CD14-positive monocyte (primary cell): ENCODE measurements at regions not wholly inside any gene's neighbourhood (a gene's known extent, or its start where the extent isn't known, plus 50 kb on each side); places are given as distances from the start of the nearest gene placed in this dataset.

ENCODE experiments used
- DNase-seq, 3 donors: peaks; one replicate each; pipeline ENCODE4 v3.0.0-alpha.2; 2011 to 2022
- H2AFZ ChIP-seq: 2 replicates; pipeline ENCODE4 v1.6.0; 2012; ENCODE audit warnings: mild to moderate bottlenecking, low read depth, low read length, inconsistent platforms; ENCODE audit not compliant: insufficient read depth, poor library complexity, severe bottlenecking
- H3K27ac ChIP-seq, 2 donors: 1 replicate in 1 of 2; 2 replicates in 1 of 2; pipeline ENCODE4 v1.5.1; 2012 to 2013; ENCODE audit warnings: low read length in 2 of 2, control low read depth in 1 of 2, inconsistent platforms in 1 of 2, low read depth in 1 of 2, mild to moderate bottlenecking in 1 of 2
- H3K27me3 ChIP-seq, 2 donors: one replicate each; pipeline versions ENCODE4 v1.6.0 to v1.6.1; 2011 to 2013; ENCODE audit warnings: low read length in 2 of 2; ENCODE audit not compliant: control insufficient read depth in 2 of 2, insufficient read depth in 2 of 2
- H3K36me3 ChIP-seq, 2 donors: replicated peaks in 1 of 2; 1 replicate in 1 of 2; 2 replicates in 1 of 2; pipeline versions ENCODE4 v1.5.1 to v1.6.1; 2012 to 2013; ENCODE audit warnings: low read length in 2 of 2, control low read depth in 1 of 2, inconsistent platforms in 1 of 2, mild to moderate bottlenecking in 1 of 2; ENCODE audit not compliant: insufficient read depth in 2 of 2, control insufficient read depth in 1 of 2
- H3K4me1 ChIP-seq, 2 donors: 1 replicate in 1 of 2; 2 replicates in 1 of 2; pipeline versions ENCODE4 v1.5.1 to v1.6.1; 2012 to 2013; ENCODE audit warnings: low read length in 2 of 2, control low read depth in 1 of 2, inconsistent platforms in 1 of 2, mild to moderate bottlenecking in 1 of 2, moderate library complexity in 1 of 2; ENCODE audit not compliant: insufficient read depth in 2 of 2, control insufficient read depth in 1 of 2
- H3K4me2 ChIP-seq: replicated peaks from 2 replicates; pipeline ENCODE3; 2012; ENCODE audit warnings: low read length, moderate library complexity, mild to moderate bottlenecking; ENCODE audit not compliant: poor library complexity, severe bottlenecking; ENCODE audit errors: extremely low read depth
- H3K4me3 ChIP-seq, 3 experiments: fragments of 200-600 bp in 1 of 3; sonication (generic) in 1 of 3; replicated peaks in 1 of 3; 1 replicate in 2 of 3; 2 replicates in 1 of 3; pipeline ENCODE4 v1.5.1; 2011 to 2013; ENCODE audit warnings: low read length in 3 of 3, mild to moderate bottlenecking in 3 of 3, control low read depth in 2 of 3, low read depth in 2 of 3, inconsistent platforms in 1 of 3, moderate library complexity in 1 of 3
- H3K79me2 ChIP-seq: 2 replicates; pipeline ENCODE4 v1.6.0; 2012; ENCODE audit warnings: mild to moderate bottlenecking, control low read depth, inconsistent platforms, low read length, moderate library complexity; ENCODE audit not compliant: insufficient read depth
- H3K9ac ChIP-seq: 2 replicates; pipeline ENCODE4 v1.6.0; 2017; ENCODE audit warnings: low read length, mild to moderate bottlenecking; ENCODE audit not compliant: insufficient read depth, poor library complexity, severe bottlenecking
- H3K9me3 ChIP-seq, 2 donors: replicated peaks in 1 of 2; 1 replicate in 1 of 2; 2 replicates in 1 of 2; pipeline versions ENCODE4 v1.5.1 to v1.6.1; 2012 to 2013; ENCODE audit warnings: low read length in 2 of 2, control low read depth in 1 of 2; ENCODE audit not compliant: control insufficient read depth in 1 of 2, insufficient read depth in 1 of 2
- H4K20me1 ChIP-seq: 2 replicates; pipeline ENCODE4 v1.6.0; 2012; ENCODE audit warnings: mild to moderate bottlenecking, low read length, control low read depth, moderate library complexity; ENCODE audit not compliant: insufficient read depth
- H3K27ac Mint-ChIP-seq, 7 donors: one replicate each; pipeline ENCODE4 v1.8.0; 2020; ENCODE audit warnings: mild to moderate bottlenecking in 7 of 7, mixed read lengths in 7 of 7, moderate library complexity in 6 of 7, inconsistent platforms in 2 of 7
- H3K27me3 Mint-ChIP-seq, 3 donors: one replicate each; pipeline ENCODE4 v1.8.0; 2021 to 2022; ENCODE audit warnings: low read depth in 3 of 3, mild to moderate bottlenecking in 3 of 3, mixed read lengths in 3 of 3, moderate library complexity in 3 of 3, inconsistent platforms in 1 of 3
- H3K36me3 Mint-ChIP-seq, 2 donors: one replicate each; pipeline ENCODE4 v1.8.0; 2020; ENCODE audit warnings: mixed read lengths in 2 of 2, inconsistent platforms in 1 of 2, mild to moderate bottlenecking in 1 of 2
- H3K4me1 Mint-ChIP-seq: one replicate; pipeline ENCODE4 v1.8.0; 2020; ENCODE audit warnings: mild to moderate bottlenecking, mixed read lengths
- H3K4me3 Mint-ChIP-seq, 2 donors: one replicate each; pipeline ENCODE4 v1.8.0; 2020; ENCODE audit warnings: mild to moderate bottlenecking in 2 of 2, mixed read lengths in 2 of 2, moderate library complexity in 1 of 2
- H3K9me3 Mint-ChIP-seq, 7 donors: one replicate each; pipeline ENCODE4 v1.8.0; 2020 to 2022; ENCODE audit warnings: mixed read lengths in 7 of 7, mild to moderate bottlenecking in 6 of 7, moderate library complexity in 6 of 7, inconsistent platforms in 2 of 7
- WGBS: methylation state at CpG from one replicate; pipeline ENCODE4 v1.1.5; 2013; ENCODE audit warnings: missing lambda C conversion rate; ENCODE audit not compliant: insufficient coverage; 5-methylcytosine and 5-hydroxymethylcytosine counted together
- intact Hi-C, 2 donors: fragments of 100-400 bp; cut with micrococcal nuclease; formaldehyde crosslinking; loops; one replicate each; pipeline versions ENCODE4 v1.15.0 to v1.15.1; 2023
- TF ChIP-seq, protein P1 (sequence below): fragments of 200-600 bp; IDR thresholded peaks from one replicate; pipeline ENCODE4 v1.8.0; 2022; ENCODE audit warnings: antibody characterized with exemption, mild to moderate bottlenecking

DNA sequence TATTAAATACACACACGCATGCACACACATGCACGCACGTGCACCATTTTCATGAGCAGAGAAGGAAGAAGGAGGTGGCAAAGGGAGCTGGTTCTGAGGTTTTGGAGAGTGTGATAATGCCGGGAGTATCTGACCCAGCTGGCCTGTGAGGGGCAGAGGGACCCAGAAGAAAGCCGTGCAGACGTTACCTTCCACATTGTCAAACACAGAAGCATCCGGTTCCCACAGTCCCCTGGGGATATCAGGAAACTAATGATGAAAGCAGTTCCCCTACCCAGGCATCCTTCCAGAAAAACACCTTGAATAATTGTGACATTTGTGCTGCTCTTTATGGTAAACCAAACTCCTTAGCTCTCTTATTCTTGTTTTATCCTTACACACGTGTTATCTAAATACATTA, 85.7 kb upstream of the FAM180A start:
- H3K27ac Mint-ChIP-seq = no peak overlapping the region
- intact Hi-C loops = no loop called here

DNA sequence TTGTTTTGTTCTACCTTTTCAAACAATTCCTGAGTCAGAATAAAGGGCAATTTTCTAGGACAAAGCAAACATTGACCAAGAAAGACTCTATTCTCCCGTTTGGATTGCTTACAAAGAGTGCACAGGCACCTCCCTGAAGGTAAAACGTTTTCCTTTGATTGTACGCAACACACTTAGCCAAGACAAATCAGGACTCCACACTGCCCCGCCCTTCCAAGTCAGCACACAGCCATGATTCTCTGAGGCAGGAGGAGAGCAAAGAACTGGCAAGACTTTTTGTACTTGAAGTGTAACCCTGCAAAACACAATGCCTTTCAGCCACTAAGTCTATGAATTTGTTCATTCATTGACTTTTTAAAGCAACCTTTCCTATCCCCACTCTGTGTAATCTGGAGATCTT, 85.0 kb upstream of the FAM180A start:
- Mint-ChIP-seq H3K36me3 (no peaks in the 10 kb centered on the region), H3K27me3 (peaks cover 0 to 3% (median 2%) of the 10 kb centered on the region in 3 donors), H3K4me1 (no peaks in the 10 kb centered on the region), H3K9me3 (peaks cover 0 to 5% (median 2%) of the 10 kb centered on the region in 7 donors), H3K4me3 (no peak overlapping the region), H3K27ac (no peak overlapping the region)
- Histone ChIP-seq H3K27me3 (no peaks in the 10 kb centered on the region), H3K27ac (no peak overlapping the region), H3K9ac (no peak overlapping the region), H2AFZ (no peak overlapping the region), H4K20me1 (no peaks in the 10 kb centered on the region), H3K4me3 (no peak overlapping the region), H3K36me3 (no peaks in the 10 kb centered on the region), H3K79me2 (no peaks in the 10 kb centered on the region), H3K4me1 (no peaks in the 10 kb centered on the region), H3K9me3 (no peaks in the 10 kb centered on the region), H3K4me2 (no peak overlapping the region)
- no peak for DNase-seq
- TF ChIP-seq, protein P1, sequence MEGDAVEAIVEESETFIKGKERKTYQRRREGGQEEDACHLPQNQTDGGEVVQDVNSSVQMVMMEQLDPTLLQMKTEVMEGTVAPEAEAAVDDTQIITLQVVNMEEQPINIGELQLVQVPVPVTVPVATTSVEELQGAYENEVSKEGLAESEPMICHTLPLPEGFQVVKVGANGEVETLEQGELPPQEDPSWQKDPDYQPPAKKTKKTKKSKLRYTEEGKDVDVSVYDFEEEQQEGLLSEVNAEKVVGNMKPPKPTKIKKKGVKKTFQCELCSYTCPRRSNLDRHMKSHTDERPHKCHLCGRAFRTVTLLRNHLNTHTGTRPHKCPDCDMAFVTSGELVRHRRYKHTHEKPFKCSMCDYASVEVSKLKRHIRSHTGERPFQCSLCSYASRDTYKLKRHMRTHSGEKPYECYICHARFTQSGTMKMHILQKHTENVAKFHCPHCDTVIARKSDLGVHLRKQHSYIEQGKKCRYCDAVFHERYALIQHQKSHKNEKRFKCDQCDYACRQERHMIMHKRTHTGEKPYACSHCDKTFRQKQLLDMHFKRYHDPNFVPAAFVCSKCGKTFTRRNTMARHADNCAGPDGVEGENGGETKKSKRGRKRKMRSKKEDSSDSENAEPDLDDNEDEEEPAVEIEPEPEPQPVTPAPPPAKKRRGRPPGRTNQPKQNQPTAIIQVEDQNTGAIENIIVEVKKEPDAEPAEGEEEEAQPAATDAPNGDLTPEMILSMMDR = no peak
- intact Hi-C loops = no loop called here
- WGBS = 80% methylated on average over 2 of the region's 4 CpGs

More for the DNA sequence above, 85.7 kb upstream of the FAM180A start:
- Mint-ChIP-seq H3K4me1 (no peaks in the 10 kb centered on the region), H3K36me3 (no peaks in the 10 kb centered on the region), H3K9me3 (peaks cover 0 to 4% (median 2%) of the 10 kb centered on the region in 7 donors), H3K27me3 (peaks cover 0 to 3% (median 2%) of the 10 kb centered on the region in 3 donors), H3K4me3 (no peak overlapping the region)
- no peaks in the 10 kb centered on the region for H4K20me1 ChIP-seq
- WGBS = no CpG with 5 or more reads among the region's 8 CpGs
- H3K79me2 ChIP-seq = no peaks in the 10 kb centered on the region
- H3K9me3 ChIP-seq = no peaks in the 10 kb centered on the region
- TF ChIP-seq, protein P1 = no peak
- H3K36me3 ChIP-seq = no peaks in the 10 kb centered on the region
- H3K4me1 ChIP-seq = no peaks in the 10 kb centered on the region
- H3K27me3 ChIP-seq = no peaks in the 10 kb centered on the region
- no peak for DNase-seq
- H3K9ac ChIP-seq = no peak overlapping the region
- no peak overlapping the region for H3K4me3 ChIP-seq
- H3K27ac ChIP-seq = no peak overlapping the region
- no peak overlapping the region for H2AFZ ChIP-seq
- H3K4me2 ChIP-seq = no peak overlapping the region
